GM12873 (cell line): ENCODE measurements at regions not wholly inside any gene's neighbourhood (a gene's known extent, or its start where the extent isn't known, plus 50 kb on each side); places are given as distances from the start of the nearest gene placed in this dataset.

Source experiments
- TF ChIP-seq, protein P1 (sequence below): IDR thresholded peaks from 2 replicates; pipeline ENCODE4 v1.5.1; 2012; ENCODE audit warnings: low read depth, mild to moderate bottlenecking, moderate library complexity, low read length, control low read depth; ENCODE audit not compliant: insufficient read depth; ENCODE audit errors: missing control alignments

DNA sequence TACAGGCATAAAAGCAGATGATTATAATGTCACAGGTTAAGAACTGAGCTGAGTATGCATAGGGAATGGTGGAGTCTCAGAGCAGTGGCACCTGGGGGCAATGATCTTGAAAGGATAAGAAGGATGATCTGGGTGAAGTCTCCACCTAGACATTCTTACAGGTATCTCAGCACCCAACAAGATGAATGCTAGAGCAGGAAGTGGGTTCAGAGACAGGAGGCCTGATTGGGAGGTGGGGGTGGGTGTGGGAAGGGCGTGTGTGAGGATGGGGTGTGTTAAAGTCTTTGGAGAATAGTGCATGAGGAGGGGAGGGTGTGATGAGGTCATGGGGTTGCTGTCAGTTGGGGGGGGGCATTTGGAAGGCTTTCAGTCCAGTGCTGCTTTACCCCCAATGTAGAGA, 78.8 kb upstream of the UPP2 start:
- TF ChIP-seq, protein P1, sequence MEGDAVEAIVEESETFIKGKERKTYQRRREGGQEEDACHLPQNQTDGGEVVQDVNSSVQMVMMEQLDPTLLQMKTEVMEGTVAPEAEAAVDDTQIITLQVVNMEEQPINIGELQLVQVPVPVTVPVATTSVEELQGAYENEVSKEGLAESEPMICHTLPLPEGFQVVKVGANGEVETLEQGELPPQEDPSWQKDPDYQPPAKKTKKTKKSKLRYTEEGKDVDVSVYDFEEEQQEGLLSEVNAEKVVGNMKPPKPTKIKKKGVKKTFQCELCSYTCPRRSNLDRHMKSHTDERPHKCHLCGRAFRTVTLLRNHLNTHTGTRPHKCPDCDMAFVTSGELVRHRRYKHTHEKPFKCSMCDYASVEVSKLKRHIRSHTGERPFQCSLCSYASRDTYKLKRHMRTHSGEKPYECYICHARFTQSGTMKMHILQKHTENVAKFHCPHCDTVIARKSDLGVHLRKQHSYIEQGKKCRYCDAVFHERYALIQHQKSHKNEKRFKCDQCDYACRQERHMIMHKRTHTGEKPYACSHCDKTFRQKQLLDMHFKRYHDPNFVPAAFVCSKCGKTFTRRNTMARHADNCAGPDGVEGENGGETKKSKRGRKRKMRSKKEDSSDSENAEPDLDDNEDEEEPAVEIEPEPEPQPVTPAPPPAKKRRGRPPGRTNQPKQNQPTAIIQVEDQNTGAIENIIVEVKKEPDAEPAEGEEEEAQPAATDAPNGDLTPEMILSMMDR = no peak

DNA sequence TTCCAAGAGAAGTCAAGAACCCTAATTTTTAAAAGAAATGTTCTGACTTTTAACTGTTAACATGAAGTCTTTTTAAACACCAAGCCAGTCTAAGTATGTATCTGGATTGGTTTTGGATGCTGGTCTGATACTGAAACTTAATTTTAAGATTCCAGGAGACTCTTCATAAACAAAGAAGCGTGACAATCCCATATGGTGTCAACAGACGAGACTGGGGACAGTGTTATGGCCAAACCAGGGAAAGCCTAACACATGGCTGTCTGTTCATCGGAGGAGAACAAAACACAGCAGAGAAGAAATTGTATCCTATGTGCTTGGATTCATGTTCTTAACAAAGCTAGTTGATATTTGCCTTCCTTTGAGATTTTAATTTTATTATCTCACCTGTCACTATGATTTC, 80.5 kb upstream of the UPP2 start:
- TF ChIP-seq, protein P1 = no peak

DNA sequence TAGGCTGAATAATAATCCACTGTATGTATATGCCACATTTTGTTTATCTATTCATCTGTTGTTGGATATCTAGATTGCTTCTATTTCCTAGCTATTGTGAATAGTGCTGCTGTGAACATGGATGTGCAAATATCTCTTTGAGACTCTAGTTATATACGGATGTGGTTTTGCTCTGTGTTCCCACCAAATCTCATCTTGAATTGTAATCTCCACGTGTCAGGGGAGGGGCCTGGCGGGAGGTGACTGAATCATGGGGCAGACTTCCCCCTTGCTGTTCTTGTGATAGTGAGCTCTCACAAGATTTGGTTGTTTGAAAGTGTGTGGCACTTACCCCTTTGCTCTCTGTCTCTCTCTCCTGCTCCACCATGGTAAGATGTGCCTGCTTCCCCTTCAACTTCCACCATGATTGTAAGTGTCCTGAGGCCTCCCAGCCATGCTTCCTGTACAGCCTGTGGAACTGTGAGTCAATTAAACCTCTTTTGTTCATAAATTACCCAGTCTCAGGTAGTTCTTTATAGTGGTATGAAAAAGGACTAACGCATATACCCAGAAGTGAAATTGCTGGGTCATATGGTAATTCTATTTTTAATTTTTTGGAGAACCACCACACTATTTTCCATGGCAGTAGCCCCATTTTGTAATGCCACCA, 86.1 kb upstream of the UPP2 start:
- TF ChIP-seq, protein P1 = no peak

DNA sequence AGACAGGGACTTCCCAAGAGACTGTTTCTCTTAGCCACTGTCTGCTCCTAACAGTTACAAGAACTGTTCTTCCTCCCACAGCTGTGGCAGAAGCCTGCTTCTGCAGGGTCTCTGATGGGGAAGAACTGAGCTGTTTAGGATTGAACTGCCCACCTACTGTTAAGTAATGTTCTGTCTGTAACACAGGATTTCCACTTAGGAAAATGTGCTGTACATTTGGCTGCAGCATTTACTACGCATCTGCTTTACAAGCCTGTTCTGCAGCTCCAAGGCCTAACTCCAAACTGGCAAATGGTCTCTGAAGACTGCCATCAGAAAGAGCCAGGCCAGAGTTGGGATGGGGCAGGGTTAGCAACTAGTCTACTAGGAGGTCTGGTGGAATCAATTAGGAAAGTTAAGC, 87.8 kb upstream of the UPP2 start:
- TF ChIP-seq, protein P1 = no peak

GRCh38 chr2:158011055-158011771, 90.5 kb upstream of the UPP2 start:
- TF ChIP-seq, protein P1 = no peak

GRCh38 chr2:158009399-158009798, 92.3 kb upstream of the UPP2 start:
- TF ChIP-seq, protein P1 = no peak

DNA sequence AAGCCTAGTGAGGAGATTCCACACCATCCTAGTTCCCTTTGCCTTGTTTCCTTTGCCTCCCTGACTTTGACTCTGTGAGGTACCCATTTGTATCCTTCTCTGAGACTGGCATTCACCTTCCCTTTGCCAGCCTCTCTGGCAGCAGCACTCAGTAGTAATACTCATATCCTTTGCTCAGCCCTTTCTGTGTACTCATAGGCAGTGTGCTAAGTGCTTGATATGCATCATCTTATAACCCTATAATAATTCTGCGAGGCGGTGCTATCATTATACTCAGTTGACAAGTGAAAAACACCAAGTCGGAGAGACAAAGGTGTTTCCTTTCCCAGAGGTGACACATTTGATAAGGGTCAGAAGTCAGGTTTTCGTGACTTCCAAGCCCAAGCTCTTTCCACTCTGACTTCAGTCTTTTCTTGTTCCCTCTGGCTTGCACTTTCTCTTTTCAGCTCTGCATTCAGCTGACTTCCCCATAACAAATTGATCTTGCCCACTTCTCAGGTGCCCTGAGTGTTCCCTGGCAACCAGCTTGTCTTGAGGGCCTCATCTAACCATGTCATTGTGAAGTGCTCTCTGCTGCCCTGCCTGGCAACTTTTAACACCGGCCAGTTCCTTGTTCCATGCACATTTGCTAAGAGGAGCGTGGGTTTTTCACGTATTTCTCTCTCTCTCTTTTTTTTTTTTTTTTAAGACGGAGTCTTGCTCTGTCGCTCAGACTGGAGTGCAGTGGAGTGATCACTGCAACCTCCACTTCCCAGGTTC, 94.5 kb upstream of the UPP2 start:
- TF ChIP-seq, protein P1 = no peak
